DMS114 treated with DMSO at 0.1 percent for 48 hours (cell line): ENCODE measurements at regions not wholly inside any gene's neighbourhood (a gene's known extent, or its start where the extent isn't known, plus 50 kb on each side); places are given as distances from the start of the nearest gene placed in this dataset.
"Not testable (repeated sequence)": the region's sequence is repeated elsewhere in the genome, so short reads cannot be mapped to it uniquely, and the experiment has no call there.

Experiments used
- DNase-seq: peaks from one replicate; lab custom pipeline; 2025; ENCODE audit not compliant: unreplicated experiment; lab: John Stamatoyannopoulos, UW

DNA sequence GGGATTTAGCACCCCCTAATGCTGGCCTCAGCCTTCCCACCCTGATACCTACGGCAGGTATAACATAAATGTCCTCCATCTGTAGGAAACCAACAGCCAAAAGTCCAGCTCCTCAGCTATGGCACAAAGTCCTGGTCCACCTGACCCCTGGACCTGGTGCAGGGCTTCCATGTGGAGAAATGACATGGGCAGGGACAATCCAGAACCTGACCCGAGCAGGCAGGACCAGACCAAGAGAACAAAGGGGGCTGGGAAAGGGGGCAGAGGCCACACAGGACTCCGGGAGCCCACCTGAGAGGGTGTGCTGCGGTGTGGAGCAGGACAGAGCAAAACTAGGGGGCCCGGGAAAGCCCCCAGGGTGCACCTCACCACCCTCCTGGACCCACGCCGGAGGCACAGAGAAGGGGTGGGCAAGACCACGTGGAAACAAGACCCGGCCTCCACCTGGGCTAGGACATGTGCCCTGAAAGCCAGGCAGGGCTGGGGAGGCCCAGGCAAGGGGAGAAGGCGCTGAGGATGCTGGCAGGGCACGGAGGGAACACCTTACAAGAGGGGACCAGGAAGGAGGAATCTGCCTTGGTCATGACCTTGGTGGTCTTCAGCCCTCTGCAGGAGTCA, 368.9 kb downstream of the SHANK2 start:
- DNase-seq, result no peak

DNA sequence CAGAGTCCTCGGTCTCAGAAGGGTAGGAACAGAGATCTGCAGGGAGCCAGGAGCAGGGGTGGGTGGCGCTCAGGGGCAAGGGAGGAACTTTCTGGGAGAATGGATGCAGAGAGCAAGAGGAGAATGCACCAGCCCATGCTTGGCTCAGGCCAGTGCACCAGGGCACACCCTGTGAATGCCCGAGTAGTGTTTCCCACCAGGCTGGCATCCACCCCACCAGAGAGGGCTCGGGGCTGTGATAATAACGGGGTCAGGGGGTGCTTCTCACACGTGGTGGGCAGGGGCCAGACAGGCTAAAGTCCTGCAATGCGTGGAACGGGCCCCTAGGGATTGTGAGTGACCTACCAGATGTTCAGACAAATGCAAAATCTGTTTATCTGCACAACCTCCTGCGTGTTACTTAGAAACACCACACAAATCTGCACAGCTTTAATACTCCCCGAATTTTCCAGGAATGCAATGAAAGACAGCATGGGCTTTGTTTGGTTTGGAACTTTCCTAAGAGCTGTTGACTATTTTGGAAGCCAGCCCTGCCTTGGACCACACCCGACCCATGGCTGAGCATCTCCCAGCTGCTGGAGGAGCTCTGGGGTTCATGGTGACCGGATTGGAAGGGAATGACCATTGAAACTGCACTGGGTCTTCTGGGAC, 368.3 kb downstream of the SHANK2 start:
- no peak for DNase-seq

DNA sequence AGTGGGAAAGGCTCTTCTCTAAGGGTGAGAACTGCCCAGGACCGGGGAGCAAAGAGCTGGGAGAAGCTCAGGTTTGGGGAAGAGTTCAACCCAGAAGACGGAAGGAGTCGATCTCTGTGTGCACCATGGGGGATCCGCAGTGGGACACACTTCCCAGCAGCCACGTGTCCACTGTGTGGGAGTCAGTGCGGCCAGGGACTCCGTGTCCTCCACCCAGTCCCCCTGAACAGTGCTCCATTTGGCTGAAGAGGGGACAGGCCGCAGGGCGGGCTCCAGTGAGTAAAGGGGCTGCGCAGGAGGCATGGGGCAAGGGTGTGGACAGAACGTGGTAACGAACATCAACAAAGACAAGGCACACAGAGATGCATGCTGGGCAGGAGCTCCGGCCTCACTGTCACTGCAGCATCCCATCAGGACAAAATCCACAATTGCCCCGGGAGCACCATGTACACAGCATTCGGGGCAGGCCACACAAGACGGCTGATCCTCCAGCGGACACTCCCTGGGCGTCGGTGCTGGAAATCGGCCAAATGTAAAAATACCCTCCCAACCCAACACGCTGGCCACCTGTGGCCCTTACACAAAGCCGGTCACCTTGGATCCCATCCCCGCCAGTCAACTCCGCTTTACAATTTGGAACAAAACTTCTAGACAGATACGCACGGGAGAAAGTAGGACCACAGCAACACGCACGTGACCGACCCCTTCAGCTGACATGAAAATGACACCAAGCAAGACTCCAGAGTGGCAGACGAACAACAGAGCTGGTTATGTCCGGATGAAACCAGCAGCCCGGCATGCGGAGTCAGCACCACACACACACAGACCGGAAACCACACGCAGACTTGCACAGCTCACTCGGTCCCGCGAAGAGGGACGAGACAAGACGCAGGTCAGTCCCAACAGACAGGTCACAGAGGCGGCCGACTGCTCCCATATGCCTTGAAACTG, 366.8 kb downstream of the SHANK2 start:
- no peak for DNase-seq

DNA sequence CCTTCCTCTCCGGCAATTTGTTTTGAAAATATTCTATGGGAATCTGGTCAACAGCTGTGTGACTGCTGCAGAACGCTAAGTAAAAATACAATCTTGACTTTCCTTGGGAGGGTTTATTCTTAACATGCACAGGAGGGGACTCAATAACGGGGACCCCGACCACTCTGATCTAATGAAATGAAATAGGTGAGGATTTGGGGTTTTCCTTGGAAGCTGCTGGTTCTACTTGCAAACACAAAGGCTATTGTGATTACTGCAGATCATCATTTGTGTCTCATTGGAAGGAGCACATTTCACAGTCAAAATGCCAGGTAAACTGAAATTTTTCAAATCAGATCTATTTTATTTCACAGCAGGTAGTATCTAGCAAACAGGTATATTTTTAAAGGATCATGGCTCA, 366.1 kb downstream of the SHANK2 start:
- DNase-seq, result no peak

DNA sequence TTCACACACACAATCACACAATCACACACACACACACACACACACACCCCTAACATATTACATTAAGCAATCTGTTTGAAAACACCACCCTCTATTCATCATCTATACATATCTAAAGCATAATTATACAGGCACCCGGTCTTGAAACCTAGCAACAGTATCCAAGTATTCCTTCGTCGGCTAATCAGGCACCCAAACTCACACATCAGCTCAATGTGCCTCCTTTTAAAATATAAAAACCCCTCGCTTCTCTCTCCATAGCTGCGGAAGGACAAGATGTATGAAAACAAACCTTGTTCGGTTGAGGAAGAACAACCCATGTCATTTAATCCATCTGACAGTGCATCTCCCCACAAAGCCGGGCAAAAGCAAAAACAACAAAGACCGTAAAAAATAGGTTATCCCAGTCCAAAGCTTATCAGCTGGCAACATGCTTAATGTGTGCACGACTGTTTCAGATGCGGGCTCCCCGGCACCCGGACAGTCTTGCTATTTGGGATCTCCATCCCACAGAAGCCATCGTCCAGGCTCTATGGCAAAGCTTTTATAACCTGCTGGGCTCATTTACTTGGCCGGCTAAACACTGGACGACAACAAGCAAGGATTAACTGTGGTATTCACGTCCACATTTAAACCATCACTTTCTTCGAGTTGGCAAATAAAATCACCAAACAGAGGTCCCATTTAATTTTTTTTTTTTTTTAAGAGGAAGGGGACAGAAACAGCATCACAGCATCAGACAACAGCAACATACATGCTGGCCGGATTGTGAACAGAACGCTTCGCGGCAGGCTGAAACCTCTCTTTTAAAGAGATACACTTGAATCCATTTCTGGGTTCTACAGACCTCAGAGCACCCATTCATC, 365.5 kb downstream of the SHANK2 start:
- DNase-seq, result no peak

DNA sequence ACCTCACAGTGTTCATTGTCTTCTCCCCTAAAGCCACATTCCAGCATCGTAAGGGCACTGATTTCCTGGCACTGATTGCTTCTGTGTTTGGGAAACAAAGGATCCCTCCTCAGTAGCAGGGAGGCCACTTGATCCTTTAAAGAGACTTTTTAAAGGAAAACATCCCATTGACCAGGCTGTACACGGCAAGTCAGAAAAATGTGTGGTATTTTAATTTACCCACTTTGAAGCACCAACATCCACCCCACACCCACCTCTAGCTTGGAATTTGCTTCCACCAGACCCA, 364.9 kb downstream of the SHANK2 start:
- DNase-seq, result no peak

DNA sequence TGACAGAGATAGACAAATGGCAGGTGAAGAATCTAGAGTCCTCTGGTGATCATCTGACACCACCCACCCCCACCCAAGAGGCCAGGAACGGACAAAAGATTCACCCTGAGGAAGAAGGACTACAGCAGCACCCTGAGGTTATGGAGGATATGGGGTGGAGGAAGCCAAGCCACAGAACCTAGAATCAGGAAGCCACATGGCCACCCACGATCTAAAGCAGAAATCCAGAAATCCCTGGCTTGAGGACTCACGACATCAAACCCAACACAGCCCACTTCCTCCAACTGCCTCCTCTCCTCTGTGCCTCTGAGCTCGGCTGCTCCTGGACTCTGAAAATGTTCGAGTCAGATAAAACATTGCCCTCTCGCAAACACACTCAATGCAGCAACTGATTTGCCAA, 364.3 kb downstream of the SHANK2 start:
- DNase-seq, result no peak

DNA sequence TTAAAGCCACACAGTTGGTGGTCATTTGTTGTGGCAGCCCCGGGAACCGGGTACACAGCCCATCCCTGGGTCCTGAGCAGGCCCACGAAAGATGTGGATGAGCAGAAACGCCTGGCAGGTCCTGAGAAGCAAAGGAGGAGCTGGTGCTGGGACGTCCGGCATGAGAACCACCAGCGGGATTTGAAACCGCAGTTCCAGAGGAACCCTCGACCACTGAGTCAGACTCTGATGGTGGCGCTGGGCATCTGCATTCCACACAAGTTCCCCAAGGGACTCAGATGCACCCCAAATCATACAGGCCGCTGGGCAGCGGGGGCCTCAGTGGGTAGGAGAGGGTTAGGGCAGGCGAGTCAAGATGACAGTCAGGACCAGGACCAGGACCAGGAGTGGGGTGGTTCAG, 363.0 kb downstream of the SHANK2 start:
- no peak for DNase-seq

DNA sequence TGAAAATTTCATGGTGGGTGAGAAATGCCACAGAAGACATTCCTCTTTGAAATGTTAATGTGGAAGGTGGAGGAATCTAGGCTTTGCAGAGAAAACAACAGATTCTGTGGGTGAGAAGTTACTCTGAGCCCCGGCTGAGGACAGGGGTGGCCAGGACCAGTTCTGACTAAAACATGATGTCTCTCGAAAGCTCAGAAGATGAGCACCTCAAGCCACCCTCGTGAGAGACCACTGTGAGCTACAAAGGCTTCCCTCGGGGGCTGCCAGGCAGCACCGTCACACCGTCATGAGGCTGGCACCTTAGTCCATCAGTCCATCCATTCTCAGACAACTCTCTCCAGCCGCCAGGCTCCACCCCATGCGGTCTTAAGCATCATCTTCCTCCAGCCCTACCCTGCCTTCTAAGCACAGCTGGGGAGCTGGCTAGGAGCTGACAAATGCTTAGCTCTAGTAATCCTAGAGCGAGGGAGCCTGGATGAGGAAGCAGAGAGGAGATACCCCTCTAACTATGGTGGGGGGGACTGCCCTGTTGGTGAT, 360.5 kb downstream of the SHANK2 start:
- DNase-seq, result no peak

DNA sequence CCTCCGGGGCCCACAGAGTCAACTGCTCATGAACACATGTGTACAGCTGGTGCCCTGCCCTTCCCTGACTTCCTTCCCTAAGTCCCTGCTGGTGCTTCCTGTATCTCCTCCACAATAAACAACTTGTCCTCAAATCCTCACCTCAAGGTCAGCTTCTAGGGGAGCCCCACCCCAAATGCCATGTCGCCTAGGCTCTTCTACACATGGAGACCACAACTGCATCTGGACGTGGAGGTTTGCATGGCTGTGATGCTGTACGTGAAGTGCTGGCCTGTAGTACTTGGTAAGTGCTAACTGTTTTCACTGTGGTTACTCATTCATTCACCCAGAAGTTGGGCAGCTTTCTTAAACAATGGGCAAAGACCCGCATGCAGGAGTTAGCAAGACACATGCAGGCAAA, 359.5 kb downstream of the SHANK2 start:
- DNase-seq, result no peak

DNA sequence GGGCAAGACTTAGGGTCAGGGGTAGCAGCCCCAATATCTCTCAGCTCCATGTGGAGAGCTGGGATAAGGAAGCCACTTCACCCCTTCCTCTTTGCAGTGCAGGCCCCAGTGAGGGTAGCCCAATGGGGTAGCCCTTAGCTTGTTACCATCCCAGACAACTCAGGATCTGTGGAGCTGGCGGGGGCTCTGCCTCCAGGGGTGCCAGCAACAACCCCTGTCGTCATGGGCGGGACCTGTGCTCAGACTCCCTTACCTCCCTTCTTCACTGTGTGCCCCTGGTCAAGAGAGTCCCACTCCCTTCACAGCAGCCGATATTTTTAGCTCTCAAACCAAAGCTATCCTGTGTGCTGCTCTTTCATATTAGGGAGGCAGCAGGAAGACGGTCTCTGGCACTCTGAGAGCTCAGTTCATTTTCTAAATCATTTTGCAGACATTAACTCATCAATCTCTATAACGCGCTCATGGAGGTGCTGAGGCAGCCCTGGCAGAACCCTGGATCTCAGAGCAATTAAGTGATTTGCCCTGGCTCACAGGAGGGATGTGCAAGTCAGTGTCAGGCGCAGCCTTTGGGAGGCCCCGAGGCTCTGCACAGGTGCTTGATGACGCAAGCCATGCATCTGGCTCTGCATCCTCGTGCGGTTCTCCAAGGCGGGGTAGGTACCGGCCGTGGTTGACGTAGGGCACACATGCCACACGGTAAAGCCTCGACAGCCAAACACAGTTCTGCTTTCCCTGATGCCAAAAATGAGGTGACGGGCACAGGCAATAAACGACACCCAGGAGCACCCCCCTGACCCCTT, 357.6 kb downstream of the SHANK2 start:
- no peak for DNase-seq

DNA sequence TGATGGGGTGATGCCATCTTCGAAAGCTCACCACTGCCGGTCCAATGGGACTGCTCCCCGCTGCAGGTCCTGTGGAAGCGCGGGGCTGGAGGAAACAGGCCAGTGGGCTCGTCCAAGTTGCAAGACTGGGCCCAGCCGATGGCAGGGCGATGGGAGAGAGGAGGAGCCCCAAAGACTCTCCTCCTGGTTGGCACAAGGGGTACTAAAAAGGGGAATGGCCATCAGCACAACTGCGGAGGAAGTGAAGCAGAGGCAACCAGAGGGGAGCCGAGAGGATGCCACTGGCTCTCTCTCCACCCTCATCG, 357.1 kb downstream of the SHANK2 start:
- no peak for DNase-seq

DNA sequence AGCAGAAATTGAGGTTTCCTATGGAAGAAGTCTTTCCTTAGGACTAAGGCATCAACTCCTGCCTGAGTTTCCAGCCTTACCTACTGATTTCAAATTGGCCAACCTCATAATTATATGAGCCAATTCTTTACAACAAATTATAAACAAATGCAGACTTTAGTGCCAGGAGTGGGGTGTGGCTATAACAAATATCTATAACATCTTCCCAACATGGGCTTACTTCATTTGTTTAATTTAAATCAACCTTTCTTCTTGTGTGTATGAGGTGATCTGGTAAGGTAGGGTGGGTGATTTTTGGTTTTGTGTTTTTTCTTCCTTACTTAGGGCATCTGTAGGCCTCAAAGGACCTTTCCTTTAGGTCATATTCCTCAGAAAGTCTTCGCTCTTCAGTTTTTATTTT, 354.9 kb downstream of the SHANK2 start:
- no peak for DNase-seq

DNA sequence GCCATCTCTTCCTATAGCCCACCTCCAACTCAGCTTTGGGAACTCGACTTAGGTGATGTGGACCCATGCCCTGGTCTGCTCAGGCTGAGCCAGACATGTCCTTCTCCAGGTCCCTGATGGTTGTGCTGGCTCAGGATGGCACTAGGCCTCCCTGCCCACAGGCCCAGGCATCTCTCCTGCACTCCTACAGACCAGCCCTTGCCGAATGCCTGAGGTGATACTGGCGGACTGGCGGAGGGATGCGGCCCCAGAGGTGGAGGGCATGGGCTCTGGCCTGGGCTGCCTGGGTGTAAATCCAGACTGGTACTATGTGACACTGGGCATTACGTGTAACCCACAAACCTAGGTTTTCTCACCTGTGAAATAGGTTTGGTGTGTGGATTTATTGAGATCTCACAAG, 352.8 kb downstream of the SHANK2 start:
- DNase-seq, result no peak

DNA sequence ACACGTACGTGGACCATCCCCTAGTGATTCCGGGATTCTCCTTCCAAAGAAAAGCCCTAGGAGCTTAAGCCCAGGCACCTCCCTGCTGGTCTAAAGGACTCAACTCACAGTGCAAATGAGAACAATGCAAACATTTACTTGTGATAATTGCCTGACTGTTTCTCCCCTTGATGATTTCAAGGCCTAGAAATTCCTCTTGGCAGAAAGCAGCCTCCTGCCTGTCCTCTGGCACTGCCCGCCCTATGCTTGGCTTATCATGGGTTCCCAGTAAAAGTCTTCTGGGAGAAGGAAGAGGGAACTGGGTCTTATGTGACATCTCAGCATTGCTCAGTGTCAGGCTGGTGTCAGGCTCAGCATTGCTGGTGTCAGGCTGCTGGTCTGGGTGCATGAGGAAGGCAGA, 351.8 kb downstream of the SHANK2 start:
- no peak for DNase-seq

DNA sequence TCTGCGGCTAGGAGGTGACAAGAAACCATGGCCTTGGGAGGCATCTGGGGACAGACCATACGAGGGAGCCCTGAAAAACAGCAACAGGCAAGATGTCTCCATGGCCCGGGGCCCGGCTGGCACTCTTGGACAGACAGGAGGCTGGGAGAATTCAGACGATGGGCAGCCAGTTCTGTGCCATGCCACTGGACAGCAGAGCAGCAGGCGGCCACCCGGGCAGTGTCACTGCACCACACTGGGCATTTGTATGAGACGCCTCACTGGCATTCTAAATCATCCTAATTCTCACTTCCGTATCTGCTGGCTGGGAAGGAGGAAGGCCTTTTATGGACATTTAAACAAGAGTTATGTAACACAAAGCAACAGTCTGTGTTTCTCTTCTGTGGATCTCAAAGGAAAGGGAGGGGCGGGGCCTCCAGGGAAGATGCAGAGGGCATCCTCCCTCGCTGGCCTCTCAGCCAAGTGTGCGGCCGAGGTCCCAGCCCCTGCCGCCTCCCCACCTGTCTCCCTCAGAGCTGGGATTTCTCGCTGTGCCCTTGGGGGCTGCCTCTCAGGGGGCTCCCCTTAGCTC, 350.3 kb downstream of the SHANK2 start:
- DNase-seq, result no peak

DNA sequence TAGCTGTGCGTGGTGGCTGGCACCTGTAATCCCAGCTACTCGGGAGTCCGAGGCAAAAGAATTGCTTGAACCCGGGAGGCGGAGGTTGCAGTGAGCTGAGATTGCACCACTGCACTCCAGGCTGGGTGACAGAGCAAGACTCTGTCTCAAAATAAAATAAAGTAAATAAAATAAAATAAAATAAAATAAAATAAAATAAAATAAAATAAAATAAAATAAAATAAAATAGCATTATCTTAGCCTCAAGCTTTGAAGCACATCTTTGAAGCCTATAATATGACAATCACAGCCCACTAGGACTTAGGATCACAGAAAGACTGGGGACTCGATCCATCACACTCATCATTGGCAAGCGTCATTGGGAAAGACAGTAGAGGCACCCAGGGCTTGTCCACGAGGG, 349.1 kb downstream of the SHANK2 start:
- not testable (repeated sequence) for DNase-seq

DNA sequence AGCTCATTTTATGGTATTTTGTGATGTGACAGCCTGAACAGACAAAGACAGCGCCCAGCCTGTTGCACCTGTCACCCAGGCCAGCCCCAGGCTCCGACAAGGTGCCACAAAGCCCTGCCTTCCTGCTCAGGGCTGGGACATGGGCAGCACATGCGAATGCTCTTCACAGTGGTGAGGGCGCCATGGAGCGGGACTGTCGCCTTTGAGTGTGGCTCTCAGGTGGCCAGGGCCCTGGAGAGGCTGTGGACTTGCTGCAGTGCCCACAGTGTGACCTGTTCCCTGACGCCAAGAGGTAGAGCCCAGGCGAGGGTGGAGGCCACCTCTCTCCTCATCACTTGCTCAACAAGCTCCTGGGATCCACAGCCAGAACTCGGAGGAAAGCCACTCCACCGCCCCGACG, 346.3 kb downstream of the SHANK2 start:
- DNase-seq, result no peak

DNA sequence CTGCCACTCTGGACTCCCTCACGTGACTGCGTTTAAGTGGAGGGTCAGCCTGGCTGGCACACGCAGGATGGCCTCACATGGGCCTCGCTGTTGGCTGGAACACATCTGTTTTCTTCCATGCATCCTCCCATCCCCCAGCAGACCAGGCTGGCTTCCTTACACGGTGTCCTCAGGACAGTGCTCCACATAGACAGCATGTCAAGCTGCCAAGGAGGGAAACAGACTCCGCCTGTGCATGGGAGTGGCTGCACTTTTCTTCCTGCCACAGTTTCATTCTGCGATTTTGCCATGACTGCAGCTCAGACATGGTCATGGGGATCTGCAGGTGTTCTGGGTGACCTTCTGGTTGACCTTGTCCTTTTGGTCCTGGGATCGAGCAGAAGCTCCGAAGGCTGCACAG, 344.2 kb downstream of the SHANK2 start:
- DNase-seq, result no peak

DNA sequence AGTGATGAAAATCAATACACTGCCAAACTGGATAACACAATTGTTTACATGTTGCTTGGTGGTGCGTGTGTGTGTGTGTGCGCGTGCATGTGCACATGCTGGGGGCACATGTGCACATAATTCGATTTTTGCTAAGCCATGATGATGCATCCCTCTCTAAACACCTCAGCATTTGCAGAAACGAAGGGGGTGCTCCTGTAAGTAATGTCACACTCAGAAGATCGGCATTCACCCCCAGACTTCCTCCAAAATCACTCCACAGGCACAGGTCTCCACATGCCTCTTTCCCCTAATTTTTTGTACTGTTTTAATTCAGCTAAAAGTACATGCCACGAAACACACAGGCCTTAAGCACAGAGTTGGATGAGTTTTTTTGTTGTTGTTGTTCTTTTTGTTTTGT, 341.5 kb downstream of the SHANK2 start:
- no peak for DNase-seq
